GM21529 (cell line): ENCODE measurements at regions not wholly inside any gene's neighbourhood (a gene's known extent, or its start where the extent isn't known, plus 50 kb on each side); places are given as distances from the start of the nearest gene placed in this dataset.

ENCODE experiments used
- ATAC-seq: cut with Tn5 transposase; IDR thresholded peaks from one replicate; pipeline ENCODE4 v1.9.1; 2021; ENCODE audit not compliant: unreplicated experiment

- ATAC-seq, result no peak
Measured at GRCh38 chr12:124489915-124490583, 77.4 kb downstream of the NCOR2 start.

GRCh38 chr12:124489220-124489619 lies 78.2 kb downstream of the NCOR2 start:
- ATAC-seq, result no peak

GRCh38 chr12:124488520-124488919 lies 78.9 kb downstream of the NCOR2 start:
- no peak for ATAC-seq

GRCh38 chr12:124487834-124488165 lies 79.6 kb downstream of the NCOR2 start:
- ATAC-seq, result no peak

GRCh38 chr12:124487066-124487833 lies 80.2 kb downstream of the NCOR2 start:
- no peak for ATAC-seq

- ATAC-seq, result no peak
Measured at GRCh38 chr12:124486346-124486963, 81.0 kb downstream of the NCOR2 start.

- no peak for ATAC-seq
Measured at GRCh38 chr12:124485371-124485770, 82.0 kb downstream of the NCOR2 start.

GRCh38 chr12:124484526-124484953 lies 82.9 kb downstream of the NCOR2 start:
- ATAC-seq, result peak; percentile 39

GRCh38 chr12:124484067-124484466 lies 83.3 kb downstream of the NCOR2 start:
- ATAC-seq, result no peak

GRCh38 chr12:124482901-124483799 lies 84.3 kb downstream of the NCOR2 start:
- ATAC-seq, result no peak

- no peak for ATAC-seq
Measured at GRCh38 chr12:124482567-124482893, 84.9 kb downstream of the NCOR2 start.

GRCh38 chr12:124481772-124482566 lies 85.4 kb downstream of the NCOR2 start:
- no peak for ATAC-seq

- ATAC-seq, result no peak
Measured at GRCh38 chr12:124481257-124481750, 86.1 kb downstream of the NCOR2 start.

GRCh38 chr12:124480469-124481256 lies 86.7 kb downstream of the NCOR2 start:
- ATAC-seq, result peak; percentile 78

- ATAC-seq, result peak; percentile 29
Measured at GRCh38 chr12:124479680-124480468, 87.5 kb downstream of the NCOR2 start.

GRCh38 chr12:124478985-124479645 lies 88.3 kb downstream of the NCOR2 start:
- ATAC-seq, result no peak

- ATAC-seq, result no peak
Measured at GRCh38 chr12:124478416-124478815, 89.0 kb downstream of the NCOR2 start.
